Ishikawa (cell line): ENCODE measurements at regions not wholly inside any gene's neighbourhood (a gene's known extent, or its start where the extent isn't known, plus 50 kb on each side); places are given as distances from the start of the nearest gene placed in this dataset.

Source experiments
- CEBPB ChIP-seq: IDR thresholded peaks from 2 replicates; pipeline ENCODE4 v1.6.1; 2012
- CREB1 ChIP-seq: IDR thresholded peaks from 2 replicates; pipeline ENCODE4 v1.6.1; 2012; ENCODE audit warnings: low read depth
- EGR1 ChIP-seq: IDR thresholded peaks from 2 replicates; pipeline ENCODE4 v1.6.1; 2012
- EP300 ChIP-seq: IDR thresholded peaks from 2 replicates; pipeline ENCODE4 v1.6.1; 2012; ENCODE audit warnings: borderline replicate concordance
- FOXM1 ChIP-seq: IDR thresholded peaks from 2 replicates; pipeline ENCODE4 v1.6.1; 2012; ENCODE audit warnings: low read depth, borderline replicate concordance
- MAX ChIP-seq: IDR thresholded peaks from 2 replicates; pipeline ENCODE4 v1.6.1; 2012
- NFIC ChIP-seq: IDR thresholded peaks from 2 replicates; pipeline ENCODE4 v1.6.1; 2012
- RAD21 ChIP-seq: IDR thresholded peaks from 2 replicates; pipeline ENCODE4 v1.6.1; 2012; ENCODE audit warnings: low read depth
- REST ChIP-seq: IDR thresholded peaks from 2 replicates; pipeline ENCODE4 v1.6.1; 2012; ENCODE audit warnings: low read depth, mild to moderate bottlenecking
- TAF1 ChIP-seq: IDR thresholded peaks from 2 replicates; pipeline ENCODE4 v1.6.1; 2012; ENCODE audit warnings: low read depth, mild to moderate bottlenecking
- TCF12 ChIP-seq: IDR thresholded peaks from 2 replicates; pipeline ENCODE4 v1.6.1; 2012; ENCODE audit warnings: low read depth
- TEAD4 ChIP-seq: IDR thresholded peaks from 2 replicates; pipeline ENCODE4 v1.6.1; 2012
- USF1 ChIP-seq: IDR thresholded peaks from 2 replicates; pipeline ENCODE4 v1.6.1; 2012
- YY1 ChIP-seq: IDR thresholded peaks from 2 replicates; pipeline ENCODE4 v1.6.1; 2012; ENCODE audit warnings: low read depth
- ZBTB7A ChIP-seq: IDR thresholded peaks from 2 replicates; pipeline ENCODE4 v1.6.1; 2012; ENCODE audit warnings: low read depth

- TF ChIP-seq CEBPB (no peak), TAF1 (no peak), TCF12 (no peak), EGR1 (no peak), EP300 (no peak), MAX (no peak), ZBTB7A (no peak), USF1 (no peak), REST (no peak), TEAD4 (no peak), FOXM1 (no peak), YY1 (no peak)
Measured at GRCh38 chr13:33665626-33666175, 152.2 kb upstream of the RFC3 start.

GRCh38 chr13:33671560-33671959 is 146.4 kb upstream of the RFC3 start:
- TF ChIP-seq CREB1 (no peak), USF1 (no peak), REST (no peak), RAD21 (no peak), CEBPB (no peak), NFIC (no peak), ZBTB7A (no peak), TCF12 (no peak), MAX (no peak), TAF1 (no peak), EP300 (no peak), TEAD4 (no peak), EGR1 (no peak)

GRCh38 chr13:33676045-33676989 is 141.6 kb upstream of the RFC3 start:
- TF ChIP-seq ZBTB7A (no peak), MAX (peak; percentile 95), USF1 (peak; percentile 57), EGR1 (no peak), REST (no peak), RAD21 (no peak), TEAD4 (no peak), CREB1 (no peak), NFIC (no peak)

- TF ChIP-seq ZBTB7A (no peak), CREB1 (no peak), EP300 (no peak), YY1 (no peak), USF1 (no peak), CEBPB (no peak), EGR1 (no peak), NFIC (no peak), TCF12 (no peak), REST (no peak), TEAD4 (no peak), FOXM1 (no peak), MAX (no peak), TAF1 (no peak), RAD21 (no peak)
Measured at GRCh38 chr13:33677215-33677614, 140.7 kb upstream of the RFC3 start.
